ENCODE measurements at regions not wholly inside any gene's neighbourhood (a gene's known extent, or its start where the extent isn't known, plus 50 kb on each side); places are given as distances from the start of the nearest gene placed in this dataset.

DNA sequence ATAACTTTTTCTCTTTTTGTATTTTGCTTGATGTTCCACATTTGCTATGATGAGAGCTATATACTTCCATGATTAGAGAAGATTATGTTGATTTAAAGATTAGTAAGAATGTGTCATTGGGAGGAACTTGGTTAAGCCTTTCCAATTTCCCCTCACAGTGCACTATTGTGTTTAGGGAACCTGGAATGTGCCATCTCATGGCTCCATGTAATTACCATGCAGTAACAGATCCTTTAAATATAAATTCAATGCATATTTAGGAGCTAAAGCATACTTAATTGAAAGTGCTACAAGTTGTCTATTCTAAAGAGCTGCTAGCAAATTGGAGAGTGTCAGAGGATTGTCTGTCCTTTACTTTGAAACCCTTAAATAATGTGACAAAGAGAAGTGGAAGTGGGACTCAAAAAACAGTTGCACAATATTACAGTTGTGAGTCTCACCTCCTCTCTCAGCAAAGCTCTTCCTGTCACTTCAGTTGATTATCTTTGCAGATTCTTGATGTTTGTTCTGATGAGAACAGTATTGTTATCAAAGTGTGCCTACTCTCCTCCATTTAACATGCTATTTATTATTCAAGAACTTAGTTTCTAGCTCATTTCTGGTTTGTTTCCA lies 1162.7 kb upstream of the ZEB2 start:
- H3K4me3 ChIP-seq (replicated peaks; ENCODE audit: low read depth, low read length), result no peak overlapping the region
- TF ChIP-seq, protein P1, sequence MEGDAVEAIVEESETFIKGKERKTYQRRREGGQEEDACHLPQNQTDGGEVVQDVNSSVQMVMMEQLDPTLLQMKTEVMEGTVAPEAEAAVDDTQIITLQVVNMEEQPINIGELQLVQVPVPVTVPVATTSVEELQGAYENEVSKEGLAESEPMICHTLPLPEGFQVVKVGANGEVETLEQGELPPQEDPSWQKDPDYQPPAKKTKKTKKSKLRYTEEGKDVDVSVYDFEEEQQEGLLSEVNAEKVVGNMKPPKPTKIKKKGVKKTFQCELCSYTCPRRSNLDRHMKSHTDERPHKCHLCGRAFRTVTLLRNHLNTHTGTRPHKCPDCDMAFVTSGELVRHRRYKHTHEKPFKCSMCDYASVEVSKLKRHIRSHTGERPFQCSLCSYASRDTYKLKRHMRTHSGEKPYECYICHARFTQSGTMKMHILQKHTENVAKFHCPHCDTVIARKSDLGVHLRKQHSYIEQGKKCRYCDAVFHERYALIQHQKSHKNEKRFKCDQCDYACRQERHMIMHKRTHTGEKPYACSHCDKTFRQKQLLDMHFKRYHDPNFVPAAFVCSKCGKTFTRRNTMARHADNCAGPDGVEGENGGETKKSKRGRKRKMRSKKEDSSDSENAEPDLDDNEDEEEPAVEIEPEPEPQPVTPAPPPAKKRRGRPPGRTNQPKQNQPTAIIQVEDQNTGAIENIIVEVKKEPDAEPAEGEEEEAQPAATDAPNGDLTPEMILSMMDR (IDR thresholded peaks at IDR 0.05; ENCODE audit: low read depth, low read length, missing control alignments), result no peak
- DNase-seq (ENCODE audit: extremely low read depth, low read depth), result no peak

DNA sequence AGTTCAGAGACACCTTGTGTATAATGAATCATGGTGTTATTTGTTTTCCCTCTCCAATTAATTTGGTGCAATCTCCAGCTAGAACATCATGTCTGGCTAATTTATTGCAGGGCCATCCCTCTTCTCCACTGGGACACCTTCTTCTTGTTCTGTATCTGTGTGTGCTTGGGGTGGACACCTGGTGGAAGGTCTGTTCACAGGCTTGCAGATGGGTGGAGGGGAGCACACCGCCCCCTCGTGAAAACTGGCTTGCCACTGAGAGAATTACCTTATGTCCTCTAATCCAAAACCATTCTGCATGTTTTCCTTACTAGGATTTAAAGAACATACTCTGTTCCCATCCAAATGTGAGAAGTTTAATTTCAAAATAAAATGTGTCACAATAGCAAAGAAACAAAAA lies 1160.4 kb upstream of the ZEB2 start:
- H3K4me3 ChIP-seq (replicated peaks; ENCODE audit: low read depth, low read length), result no peak overlapping the region
- DNase-seq (ENCODE audit: extremely low read depth, low read depth), result no peak
- TF ChIP-seq, protein P1 (IDR thresholded peaks at IDR 0.05; ENCODE audit: low read depth, low read length, missing control alignments), result no peak

DNA sequence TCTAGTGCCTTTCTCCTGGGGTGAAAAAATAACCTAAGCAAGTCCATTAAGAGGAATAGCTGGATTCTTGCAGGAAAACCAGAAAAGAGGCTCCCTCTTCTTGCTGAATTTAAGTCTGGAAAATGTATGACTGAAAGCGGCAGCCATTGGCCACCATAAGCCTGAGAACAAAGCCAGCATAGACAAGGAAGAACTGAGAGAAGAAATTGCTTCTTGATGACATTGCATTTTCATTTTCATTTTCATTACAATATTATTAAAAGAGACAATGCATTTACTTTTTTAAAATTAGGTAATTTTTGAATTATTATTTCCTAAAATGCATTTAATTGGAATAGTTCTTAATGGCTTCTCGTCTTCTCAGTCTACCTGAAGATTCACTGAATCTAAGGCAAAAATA lies 1157.5 kb upstream of the ZEB2 start:
- no peak overlapping the region for H3K4me3 ChIP-seq (replicated peaks; ENCODE audit: low read depth, low read length)
- TF ChIP-seq, protein P1 (IDR thresholded peaks at IDR 0.05; ENCODE audit: low read depth, low read length, missing control alignments), result no peak
- no peak for DNase-seq (ENCODE audit: extremely low read depth, low read depth)

DNA sequence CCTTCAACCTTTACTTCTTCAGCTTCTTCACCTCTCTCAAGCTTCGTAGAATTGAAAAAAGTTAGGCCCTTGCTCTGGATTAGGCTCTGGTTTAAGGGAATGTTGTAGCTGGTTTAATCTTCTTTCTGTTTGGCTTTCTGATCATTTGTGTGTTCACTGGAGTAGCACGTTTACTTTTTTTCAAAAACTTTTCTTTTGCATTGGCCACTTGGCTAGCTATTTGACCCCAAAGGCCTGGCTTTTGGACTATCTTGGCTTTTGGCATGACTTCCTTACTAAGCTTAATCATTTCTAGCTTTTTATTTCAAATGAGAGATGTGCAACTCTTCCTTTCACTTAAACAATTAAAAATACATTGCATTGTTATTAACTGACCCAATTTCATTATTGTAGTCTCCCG lies 1154.8 kb upstream of the ZEB2 start:
- TF ChIP-seq, protein P1 (IDR thresholded peaks at IDR 0.05; ENCODE audit: low read depth, low read length, missing control alignments), result no peak
- no peak overlapping the region for H3K4me3 ChIP-seq (replicated peaks; ENCODE audit: low read depth, low read length)
- no peak for DNase-seq (ENCODE audit: extremely low read depth, low read depth)

DNA sequence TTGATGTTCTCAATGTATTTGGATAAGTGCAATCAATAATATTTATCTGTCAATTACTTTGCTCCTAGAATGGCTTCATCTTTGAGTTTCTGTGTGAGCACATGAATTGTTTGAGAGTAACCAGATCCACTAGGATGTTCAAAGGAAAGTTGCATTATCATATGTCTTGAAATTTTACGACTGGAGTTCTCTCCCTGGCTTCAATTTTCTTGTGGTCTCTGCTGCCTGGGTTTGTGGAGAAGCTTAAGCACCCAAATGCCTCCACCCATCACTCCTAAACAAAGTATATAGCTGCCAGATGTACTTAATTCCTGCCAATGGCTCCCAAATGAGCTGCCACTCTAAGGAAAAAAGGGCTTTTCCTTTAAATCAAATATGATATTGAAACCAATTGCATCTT lies 1149.4 kb upstream of the ZEB2 start:
- no peak overlapping the region for H3K4me3 ChIP-seq (replicated peaks; ENCODE audit: low read depth, low read length)
- TF ChIP-seq, protein P1 (IDR thresholded peaks at IDR 0.05; ENCODE audit: low read depth, low read length, missing control alignments), result no peak
- DNase-seq (ENCODE audit: extremely low read depth, low read depth), result no peak

DNA sequence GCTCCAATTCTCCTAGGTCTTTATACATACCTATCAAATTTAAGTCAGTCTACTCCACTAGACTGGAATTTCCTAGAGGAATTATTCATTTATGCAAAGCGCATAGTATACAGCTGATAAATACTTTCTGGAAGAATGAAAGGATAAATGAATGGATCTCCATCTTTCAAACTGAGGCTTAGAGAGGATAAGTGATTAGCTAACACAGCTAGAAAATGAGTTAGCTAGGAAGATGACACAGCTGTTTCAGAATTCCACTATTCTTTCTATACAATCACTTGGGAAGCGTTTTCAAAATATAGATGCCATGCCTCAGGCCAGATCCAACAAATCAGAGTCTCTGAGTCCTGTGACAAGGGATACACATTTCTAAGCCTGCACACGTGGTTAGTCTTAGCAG lies 1146.6 kb upstream of the ZEB2 start:
- H3K4me3 ChIP-seq (replicated peaks; ENCODE audit: low read depth, low read length), result no peak overlapping the region
- DNase-seq (ENCODE audit: extremely low read depth, low read depth), result no peak
- TF ChIP-seq, protein P1 (IDR thresholded peaks at IDR 0.05; ENCODE audit: low read depth, low read length, missing control alignments), result no peak

DNA sequence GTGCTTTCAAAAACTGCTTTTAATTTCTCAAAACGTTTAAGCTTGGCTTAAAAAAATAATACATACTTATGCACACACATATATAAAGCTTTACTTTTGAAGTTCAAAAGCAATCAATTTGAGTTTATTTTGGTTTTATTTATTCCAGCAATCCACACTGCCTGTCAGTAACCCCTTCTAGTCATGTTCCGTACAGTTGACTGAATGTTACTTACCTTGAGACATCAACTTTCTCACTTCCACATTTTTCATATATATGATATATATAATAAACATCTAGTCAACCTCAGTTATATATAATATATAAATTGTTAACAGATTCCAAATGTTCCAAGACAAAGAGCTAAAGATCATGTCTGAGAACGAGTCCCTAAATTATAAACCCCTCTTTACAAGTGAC lies 1137.3 kb upstream of the ZEB2 start:
- H3K4me3 ChIP-seq (replicated peaks; ENCODE audit: low read depth, low read length), result no peak overlapping the region
- TF ChIP-seq, protein P1 (IDR thresholded peaks at IDR 0.05; ENCODE audit: low read depth, low read length, missing control alignments), result no peak
- DNase-seq (ENCODE audit: extremely low read depth, low read depth), result no peak

All from HFF-Myc (cell line).